ENCODE measurements at regions not wholly inside any gene's neighbourhood (a gene's known extent, or its start where the extent isn't known, plus 50 kb on each side); places are given as distances from the start of the nearest gene placed in this dataset.

- no peak for TF ChIP-seq CTCF (IDR thresholded peaks at IDR 0.05; ENCODE audit: extremely low read depth, missing control alignments)
- no peak for DNase-seq (ENCODE audit: low spot score)
Observed at GRCh38 chr6:91580635-91581034, 993.8 kb upstream of the MAP3K7 start.

- TF ChIP-seq CTCF (IDR thresholded peaks at IDR 0.05; ENCODE audit: extremely low read depth, missing control alignments): no peak
- DNase-seq (ENCODE audit: low spot score): no peak
Observed at GRCh38 chr6:91575032-91575431, 988.2 kb upstream of the MAP3K7 start.

- no peak for TF ChIP-seq CTCF (IDR thresholded peaks at IDR 0.05; ENCODE audit: extremely low read depth, missing control alignments)
- DNase-seq (ENCODE audit: low spot score): no peak
Observed at GRCh38 chr6:91573826-91574416, 987.0 kb upstream of the MAP3K7 start.

GRCh38 chr6:91572878-91573277 is 986.0 kb upstream of the MAP3K7 start:
- no peak for DNase-seq (ENCODE audit: low spot score)
- TF ChIP-seq CTCF (IDR thresholded peaks at IDR 0.05; ENCODE audit: extremely low read depth, missing control alignments): no peak

GRCh38 chr6:91569071-91569470 is 982.2 kb upstream of the MAP3K7 start:
- DNase-seq (ENCODE audit: low spot score): no peak
- TF ChIP-seq CTCF (IDR thresholded peaks at IDR 0.05; ENCODE audit: extremely low read depth, missing control alignments): no peak

GRCh38 chr6:91566467-91566866 is 979.6 kb upstream of the MAP3K7 start:
- no peak for DNase-seq (ENCODE audit: low spot score)

GRCh38 chr6:91565207-91565606 is 978.3 kb upstream of the MAP3K7 start:
- TF ChIP-seq CTCF (IDR thresholded peaks at IDR 0.05; ENCODE audit: extremely low read depth, missing control alignments): no peak
- DNase-seq (ENCODE audit: low spot score): no peak

More at GRCh38 chr6:91566467-91566866, 979.6 kb upstream of the MAP3K7 start:
- no peak for TF ChIP-seq CTCF (IDR thresholded peaks at IDR 0.05; ENCODE audit: extremely low read depth, missing control alignments)

Data from GM20000 (cell line).